Duodenal mucosa (tissue), 2 donors: ENCODE measurements at regions not wholly inside any gene's neighbourhood (a gene's known extent, or its start where the extent isn't known, plus 50 kb on each side); places are given as distances from the start of the nearest gene placed in this dataset.

ENCODE experiments used
- H3K27ac ChIP-seq: one replicate; pipeline ENCODE4 v1.7.0; 2013; ENCODE audit warnings: low read depth, low read length
- H3K27me3 ChIP-seq, 2 donors: one replicate each; pipeline ENCODE4 v1.7.0; 2013; ENCODE audit warnings: low read length in 2 of 2, control low read depth in 1 of 2; ENCODE audit not compliant: insufficient read depth in 2 of 2, control insufficient read depth in 1 of 2
- H3K36me3 ChIP-seq, 2 donors: one replicate each; pipeline ENCODE4 v1.7.0; 2013; ENCODE audit warnings: low read length in 2 of 2, control low read depth in 1 of 2; ENCODE audit not compliant: insufficient read depth in 2 of 2, control insufficient read depth in 1 of 2
- H3K4me1 ChIP-seq, 2 donors: one replicate each; pipeline ENCODE4 v1.7.0; 2013; ENCODE audit warnings: low read length in 2 of 2, control low read depth in 1 of 2; ENCODE audit not compliant: insufficient read depth in 2 of 2, control insufficient read depth in 1 of 2
- H3K4me3 ChIP-seq, 2 donors: one replicate each; pipeline ENCODE4 v1.7.0; 2013; ENCODE audit warnings: low read length in 2 of 2, low read depth in 1 of 2
- H3K9ac ChIP-seq, 2 donors: one replicate each; pipeline ENCODE4 v1.7.0; 2013; ENCODE audit warnings: low read length in 2 of 2, low read depth in 1 of 2
- H3K9me3 ChIP-seq, 2 donors: one replicate each; pipeline ENCODE4 v1.7.0; 2013; ENCODE audit warnings: low read length in 2 of 2, control low read depth in 1 of 2; ENCODE audit not compliant: control insufficient read depth in 1 of 2

DNA sequence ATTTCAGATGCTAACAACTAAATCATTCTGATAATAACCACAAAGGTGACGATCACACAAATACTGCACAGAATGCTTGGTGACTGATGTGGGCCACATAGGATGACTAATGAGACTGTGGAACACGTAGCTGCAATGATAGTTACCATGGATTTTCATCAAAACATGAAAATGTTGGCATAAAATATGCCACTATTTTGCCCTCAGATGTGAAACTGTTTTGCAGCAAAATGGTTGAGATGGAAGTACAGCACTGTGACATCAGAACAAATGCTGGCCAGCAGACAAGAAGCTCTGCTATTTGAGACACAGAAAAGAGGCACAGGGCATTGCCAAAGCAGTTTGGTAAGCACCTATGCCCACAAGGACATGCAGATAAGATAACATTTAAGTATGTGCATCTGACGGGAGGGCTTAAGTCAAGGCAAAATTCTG lies 83.8 kb downstream of the NIBAN1 start:
- H3K36me3 ChIP-seq = no peaks in the 10 kb centered on the region
- H3K27me3 ChIP-seq = no peaks in the 10 kb centered on the region
- no peak overlapping the region for H3K27ac ChIP-seq
- H3K9ac ChIP-seq = no peak overlapping the region
- peak overlapping the region in 1 of 2 donors; percentile 3 for H3K4me3 ChIP-seq
- peaks cover 6 to 16% of the 10 kb centered on the region in 2 donors for H3K4me1 ChIP-seq
- H3K9me3 ChIP-seq = no peaks in the 10 kb centered on the region

DNA sequence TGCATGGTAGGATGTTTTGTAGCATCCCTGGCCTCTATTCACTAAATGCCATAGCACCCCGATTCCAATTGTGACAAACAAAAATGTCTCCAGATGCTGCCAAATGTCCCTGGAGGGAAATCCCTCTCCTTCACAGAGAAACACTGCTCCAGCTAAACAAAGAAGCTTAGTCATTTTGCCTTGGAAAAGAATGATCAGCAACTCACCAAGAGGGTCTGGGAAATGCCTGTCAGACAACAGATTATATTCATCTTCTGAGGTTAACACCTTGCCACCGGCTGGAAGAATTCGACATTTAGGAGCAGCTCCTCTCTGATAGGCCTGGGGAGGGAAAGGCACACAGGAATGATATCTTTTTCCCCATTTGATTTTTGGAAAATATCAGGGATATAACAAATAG lies 84.4 kb downstream of the NIBAN1 start:
- Histone ChIP-seq H3K27ac (no peak overlapping the region), H3K4me3 (no peak overlapping the region), H3K9ac (no peak overlapping the region), H3K36me3 (no peaks in the 10 kb centered on the region), H3K4me1 (peaks cover 6 to 16% of the 10 kb centered on the region in 2 donors), H3K27me3 (no peaks in the 10 kb centered on the region), H3K9me3 (no peaks in the 10 kb centered on the region)

DNA sequence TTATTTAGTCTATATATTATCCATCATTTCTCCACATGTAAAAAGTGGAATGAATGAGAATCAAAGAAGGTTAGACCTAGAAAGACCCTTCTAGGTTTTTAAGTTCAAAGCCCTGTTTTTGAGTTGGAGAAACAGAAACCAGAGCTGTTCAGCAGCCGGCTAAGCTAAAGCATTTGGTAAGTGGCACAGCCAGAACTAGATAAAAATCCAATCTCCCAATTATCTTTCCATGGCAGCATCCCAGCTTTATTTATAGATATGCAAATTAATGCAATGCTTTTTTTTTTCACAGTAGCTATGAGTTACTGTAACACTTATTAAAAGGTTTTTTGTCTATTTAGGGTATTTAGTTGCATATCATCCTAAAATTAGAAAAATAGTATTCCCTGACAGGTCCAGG lies 85.1 kb downstream of the NIBAN1 start:
- Histone ChIP-seq H3K27ac (no peak overlapping the region), H3K36me3 (peaks cover 0 to 4% of the 10 kb centered on the region in 2 donors), H3K27me3 (no peaks in the 10 kb centered on the region), H3K9ac (no peak overlapping the region), H3K9me3 (no peaks in the 10 kb centered on the region), H3K4me3 (no peak overlapping the region), H3K4me1 (peaks cover 6 to 16% of the 10 kb centered on the region in 2 donors)

DNA sequence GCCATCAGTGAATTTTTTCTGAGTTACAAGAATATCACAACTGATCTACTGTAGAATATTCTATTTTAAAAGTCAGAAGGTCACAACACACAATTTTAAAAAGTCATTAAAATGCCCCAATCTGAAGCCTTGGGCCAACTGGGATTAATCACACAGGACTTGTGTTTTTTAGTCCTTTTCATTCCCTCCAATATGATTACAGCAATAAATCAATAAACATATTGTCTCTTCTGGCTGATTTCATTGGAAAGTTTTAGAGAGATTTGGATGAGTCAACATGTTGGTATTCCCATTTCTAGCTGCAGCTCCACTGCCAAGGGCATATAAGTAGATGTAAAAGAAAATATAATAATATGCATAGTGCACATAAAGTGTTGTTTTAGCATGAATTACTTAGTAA lies 85.8 kb downstream of the NIBAN1 start:
- Histone ChIP-seq H3K36me3 (peaks cover 0 to 4% of the 10 kb centered on the region in 2 donors), H3K9ac (no peak overlapping the region), H3K4me3 (no peak overlapping the region), H3K9me3 (no peaks in the 10 kb centered on the region), H3K27ac (no peak overlapping the region), H3K4me1 (peaks cover 6 to 16% of the 10 kb centered on the region in 2 donors), H3K27me3 (no peaks in the 10 kb centered on the region)

DNA sequence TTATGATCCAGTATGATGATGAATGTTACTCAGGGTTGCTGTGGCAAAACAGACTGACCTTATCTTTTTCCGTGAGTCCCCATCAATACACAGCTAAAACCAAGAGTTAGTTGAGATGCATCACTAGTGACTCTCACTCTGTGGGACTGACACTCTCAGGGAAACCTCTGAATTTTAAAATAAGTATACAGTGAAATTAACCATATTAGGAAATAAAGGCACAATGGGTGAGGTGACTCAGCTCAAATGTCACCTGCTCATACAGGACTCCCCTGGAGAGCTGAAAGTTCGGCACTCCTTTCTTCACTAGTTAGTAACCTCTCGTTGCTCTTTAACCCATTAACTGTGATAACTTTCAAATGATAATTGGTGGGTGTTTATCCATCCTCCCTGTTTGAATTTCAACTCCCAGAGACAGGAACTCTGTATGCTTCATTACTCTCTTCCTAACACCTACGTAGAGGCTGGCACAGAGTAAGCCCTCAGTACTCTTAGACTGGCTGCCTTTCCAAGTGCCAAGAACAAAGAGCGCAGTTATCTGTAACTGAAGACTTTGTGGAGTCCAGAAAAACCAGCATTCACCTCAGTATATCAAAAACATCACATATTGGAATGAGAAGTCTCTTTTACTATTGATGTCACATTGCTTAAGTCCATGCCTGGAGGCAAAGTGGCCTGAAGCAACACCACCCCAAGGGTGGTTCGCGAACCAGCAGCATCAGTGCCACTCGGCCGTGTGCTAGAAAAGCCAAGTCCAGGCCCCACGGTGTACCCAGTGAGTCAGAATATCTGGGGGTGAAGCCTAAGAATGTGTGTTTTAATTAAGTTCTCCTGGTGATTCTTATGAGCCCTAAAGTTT lies 91.1 kb downstream of the NIBAN1 start:
- Histone ChIP-seq H3K4me3 (no peak overlapping the region), H3K27ac (no peak overlapping the region), H3K4me1 (no peaks in the 10 kb centered on the region), H3K9me3 (no peaks in the 10 kb centered on the region), H3K36me3 (peaks cover 0 to 4% of the 10 kb centered on the region in 2 donors), H3K27me3 (no peaks in the 10 kb centered on the region), H3K9ac (no peak overlapping the region)

DNA sequence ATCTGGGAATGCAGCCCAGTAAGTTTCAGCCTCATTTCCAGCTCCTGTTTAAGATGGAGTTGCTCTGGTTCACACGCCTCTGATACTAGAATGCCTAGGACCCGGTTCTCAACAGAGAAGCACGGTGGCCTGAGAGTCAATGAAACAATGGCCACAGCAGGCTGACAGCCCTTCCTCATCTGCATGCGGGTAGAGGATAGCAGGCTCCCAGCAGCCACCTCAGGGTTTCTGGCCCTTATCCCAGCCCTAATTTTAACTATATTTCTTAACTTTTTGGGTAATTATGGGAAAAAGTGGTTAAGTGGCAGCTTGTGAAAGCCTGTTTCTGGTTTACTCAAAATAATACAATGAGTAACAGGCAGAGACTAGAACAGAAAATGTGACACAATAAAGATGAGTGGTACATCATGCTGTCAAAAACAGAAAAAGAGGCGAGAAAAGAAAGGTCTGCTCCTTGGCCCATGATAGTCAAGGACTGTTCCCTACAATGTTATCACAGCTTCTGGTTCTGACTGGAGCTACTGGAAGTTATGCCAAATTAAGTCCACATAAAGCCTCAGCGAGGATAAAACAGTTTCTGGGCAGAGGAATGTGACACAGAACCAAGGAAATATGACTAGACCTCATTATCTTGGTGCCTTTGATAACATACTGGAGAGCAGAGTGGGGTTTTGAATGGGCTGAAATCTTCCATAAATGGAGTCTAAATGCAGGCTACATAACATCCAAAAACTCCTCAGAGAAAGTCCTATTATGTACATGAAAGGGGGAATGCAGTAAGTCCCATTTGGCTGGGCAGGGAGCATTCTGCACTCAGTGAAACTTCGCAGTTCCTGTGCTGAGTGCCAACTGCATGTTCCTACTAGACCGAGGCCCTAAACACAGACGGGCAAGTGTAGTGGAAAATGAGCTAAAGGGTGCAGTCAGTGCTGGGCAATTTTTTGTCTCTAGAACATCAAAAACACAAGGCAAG lies 92.1 kb downstream of the NIBAN1 start:
- Histone ChIP-seq H3K9ac (no peak overlapping the region), H3K36me3 (peaks cover 0 to 4% of the 10 kb centered on the region in 2 donors), H3K4me3 (no peak overlapping the region), H3K27me3 (no peaks in the 10 kb centered on the region), H3K4me1 (no peaks in the 10 kb centered on the region), H3K9me3 (no peaks in the 10 kb centered on the region), H3K27ac (no peak overlapping the region)

DNA sequence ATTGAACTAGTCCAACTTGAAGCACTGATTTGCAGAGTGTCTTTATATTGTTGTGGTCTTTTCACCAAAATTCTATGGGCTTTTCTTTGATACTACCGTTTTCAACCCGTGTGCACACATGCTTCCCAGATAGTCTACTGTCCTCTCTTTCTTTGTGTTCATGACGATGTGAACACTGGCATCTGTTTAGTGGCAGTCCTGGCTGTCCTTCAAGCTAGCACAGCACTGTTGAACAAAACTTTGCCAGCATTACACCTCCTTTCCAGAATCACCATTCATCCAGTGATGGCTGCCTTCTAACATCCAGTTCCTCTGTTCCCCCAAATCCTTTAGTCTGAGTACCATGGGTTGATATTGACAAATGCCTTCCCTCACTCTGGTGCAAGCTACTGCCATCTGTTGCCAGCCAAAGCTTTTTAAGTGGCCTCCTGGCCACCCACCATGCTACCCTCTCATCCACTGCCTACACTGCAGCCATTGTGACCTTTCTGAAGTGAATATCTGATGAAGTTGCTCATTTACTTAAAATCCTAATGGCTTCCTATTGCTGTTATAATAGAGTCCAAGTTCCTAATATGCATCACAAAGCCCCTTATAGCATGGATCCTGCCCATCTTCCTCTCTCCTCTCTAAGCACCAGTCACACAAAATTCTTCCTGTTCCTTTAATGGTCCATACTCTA lies 94.3 kb downstream of the NIBAN1 start:
- no peak overlapping the region for H3K9ac ChIP-seq
- H3K27me3 ChIP-seq = no peaks in the 10 kb centered on the region
- no peaks in the 10 kb centered on the region for H3K9me3 ChIP-seq
- no peaks in the 10 kb centered on the region for H3K4me1 ChIP-seq
- H3K27ac ChIP-seq = no peak overlapping the region
- H3K4me3 ChIP-seq = no peak overlapping the region
- H3K36me3 ChIP-seq = peaks cover 0 to 4% of the 10 kb centered on the region in 2 donors

DNA sequence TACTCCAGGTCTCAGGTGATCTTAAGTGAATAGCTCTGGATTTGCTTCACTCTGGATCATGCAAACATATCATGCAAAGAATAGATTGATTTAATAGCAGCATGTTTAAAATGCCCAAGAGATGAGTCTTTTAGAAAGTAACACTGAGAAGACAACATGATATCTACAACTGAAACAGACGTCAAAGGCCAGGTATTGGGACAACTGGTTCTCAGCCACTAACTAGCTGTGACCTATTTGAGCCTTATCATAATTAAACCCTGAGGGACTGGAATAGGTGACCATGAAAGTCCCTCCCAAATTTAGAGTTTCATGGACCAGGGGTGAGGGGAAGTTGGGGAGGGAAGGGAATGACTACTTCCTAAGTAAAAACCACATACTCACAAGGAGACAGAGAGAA lies 95.7 kb downstream of the NIBAN1 start:
- H3K9ac ChIP-seq = no peak overlapping the region
- H3K27ac ChIP-seq = no peak overlapping the region

DNA sequence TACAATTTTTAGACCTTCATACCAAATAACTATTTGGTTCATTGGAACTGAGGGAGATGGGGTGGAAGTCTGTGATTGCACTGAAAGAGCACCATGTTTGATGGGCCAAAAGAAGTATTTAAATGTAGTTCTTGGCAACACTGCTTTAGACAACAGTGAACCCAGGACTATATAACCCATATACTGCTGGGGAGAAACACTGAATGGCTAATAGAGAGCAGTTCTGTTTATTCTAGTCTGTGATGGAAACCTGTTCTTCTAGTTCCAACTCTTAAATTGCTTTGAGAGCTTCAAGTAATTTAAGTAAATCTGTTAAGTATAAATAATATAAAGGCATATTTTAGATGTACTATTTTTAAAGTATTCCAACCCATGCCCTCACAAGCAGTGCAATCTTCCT lies 96.3 kb downstream of the NIBAN1 start:
- H3K36me3 ChIP-seq = no peaks in the 10 kb centered on the region
- H3K27me3 ChIP-seq = no peaks in the 10 kb centered on the region
- H3K4me1 ChIP-seq = no peaks in the 10 kb centered on the region
- no peak overlapping the region for H3K27ac ChIP-seq
- no peak overlapping the region for H3K4me3 ChIP-seq
- no peak overlapping the region for H3K9ac ChIP-seq
- H3K9me3 ChIP-seq = no peaks in the 10 kb centered on the region

More for the DNA sequence above, 95.7 kb downstream of the NIBAN1 start:
- no peaks in the 10 kb centered on the region for H3K27me3 ChIP-seq
- no peaks in the 10 kb centered on the region for H3K36me3 ChIP-seq
- no peak overlapping the region for H3K4me3 ChIP-seq
- H3K9me3 ChIP-seq = no peaks in the 10 kb centered on the region
- H3K4me1 ChIP-seq = no peaks in the 10 kb centered on the region
